PC-9 (cell line): ENCODE measurements at regions not wholly inside any gene's neighbourhood (a gene's known extent, or its start where the extent isn't known, plus 50 kb on each side); places are given as distances from the start of the nearest gene placed in this dataset.

Source experiments
- BruUV-seq: library from RNA; stranded (reverse); fragments of 400-500 nt; replicated peaks from 2 replicates; lab custom pipeline; 2021; lab: Mats Ljungman, UMichigan
- CTCF ChIA-PET: fragments of 300-600 bp; sonication (Branson Sonifier 250); formaldehyde crosslinking; loops from one replicate; lab custom pipeline; 2022; ENCODE audit warnings: antibody characterized with exemption; lab: Charles Lee
- POLR2A ChIA-PET: fragments of 300-600 bp; sonication (Branson Sonifier 250); formaldehyde crosslinking; loops from one replicate; lab custom pipeline; 2022; ENCODE audit warnings: antibody characterized with exemption; ENCODE audit not compliant: unreplicated experiment; lab: Charles Lee
- DNase-seq, 2 experiments: peaks; one replicate each; pipeline versions ENCODE4 v3.0.0 to v3.0.0-alpha.2; 2015 to 2022; ENCODE audit warnings: mixed read lengths in 1 of 2
- H2AFZ ChIP-seq: fragments of 200-600 bp; sonication (generic); 2 replicates; pipeline ENCODE4 v1.8.1; 2017; ENCODE audit warnings: antibody characterized with exemption
- H3F3A ChIP-seq: fragments of 200-600 bp; sonication (generic); 2 replicates; pipeline ENCODE4 v1.8.1; 2017; ENCODE audit warnings: antibody characterized with exemption, mild to moderate bottlenecking, low read depth; ENCODE audit not compliant: insufficient read depth
- H3K27ac ChIP-seq: fragments of 200-600 bp; sonication (generic); 2 replicates; pipeline ENCODE4 v1.6.1; 2016; ENCODE audit warnings: mixed run types
- H3K27me3 ChIP-seq: fragments of 200-600 bp; sonication (generic); 2 replicates; pipeline ENCODE4 v1.6.1; 2016; ENCODE audit warnings: low read depth, mixed run types; ENCODE audit not compliant: insufficient read depth
- H3K36me3 ChIP-seq: fragments of 200-600 bp; sonication (generic); 2 replicates; pipeline ENCODE4 v1.6.1; 2016; ENCODE audit warnings: low read depth, mixed run types
- H3K4me1 ChIP-seq: fragments of 200-600 bp; sonication (generic); replicated peaks from 2 replicates; pipeline ENCODE4 v1.6.1; 2016; ENCODE audit warnings: mixed run types; ENCODE audit not compliant: insufficient read depth
- H3K4me2 ChIP-seq: fragments of 200-600 bp; sonication (generic); 2 replicates; pipeline ENCODE4 v1.6.1; 2017; ENCODE audit warnings: mixed run types
- H3K4me3 ChIP-seq: fragments of 200-600 bp; sonication (generic); 2 replicates; pipeline ENCODE4 v1.6.1; 2016; ENCODE audit warnings: mixed run types
- H3K79me2 ChIP-seq: fragments of 200-600 bp; sonication (generic); 2 replicates; pipeline ENCODE4 v1.6.1; 2017; ENCODE audit warnings: low read depth, mixed run types
- H3K9me2 ChIP-seq: fragments of 200-600 bp; sonication (generic); 2 replicates; pipeline ENCODE4 v1.8.1; 2017; ENCODE audit warnings: mild to moderate bottlenecking; ENCODE audit not compliant: insufficient read depth
- H3K9me3 ChIP-seq: fragments of 200-600 bp; sonication (generic); 2 replicates; pipeline ENCODE4 v1.8.1; 2016; ENCODE audit warnings: low read depth; ENCODE audit not compliant: insufficient read depth
- H4K20me1 ChIP-seq: fragments of 200-600 bp; sonication (generic); 2 replicates; pipeline ENCODE4 v1.8.1; 2017; ENCODE audit not compliant: insufficient read depth
- EZH2 ChIP-seq: fragments of 200-600 bp; sonication (generic); IDR thresholded peaks from 2 replicates; pipeline ENCODE4 v1.8.0; 2017; ENCODE audit warnings: antibody characterized with exemption, low read depth
- intact Hi-C: fragments of 100-400 bp; cut with micrococcal nuclease; formaldehyde crosslinking; loops from one replicate; pipeline ENCODE4 v1.10.0; 2022; ENCODE audit not compliant: unreplicated experiment
- TF ChIP-seq, protein P1 (sequence below): fragments of 200-600 bp; sonication (generic); conservative IDR thresholded peaks from 2 replicates; pipeline ENCODE4 v1.6.1; 2017; ENCODE audit warnings: mixed run types, antibody characterized with exemption, mild to moderate bottlenecking, moderate library complexity

DNA sequence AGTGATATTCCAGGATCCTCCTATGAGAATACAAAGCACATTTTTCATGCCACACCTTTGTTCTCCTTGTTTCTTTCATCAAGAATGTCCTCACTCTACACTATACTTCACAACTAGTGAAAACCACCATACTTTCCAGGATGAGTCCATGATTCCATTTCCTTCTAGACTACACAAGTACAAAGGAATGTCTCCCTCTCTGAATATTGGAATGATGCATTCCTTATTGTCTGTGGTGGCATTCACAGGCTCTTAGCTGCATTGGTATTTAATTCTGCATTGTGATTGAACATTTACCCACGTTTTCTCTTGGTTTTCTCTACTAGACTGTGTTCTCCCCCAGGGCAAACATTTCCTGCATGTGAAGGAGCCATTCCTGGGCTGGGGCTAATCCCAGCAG, 217.5 kb downstream of the RAP2B start:
- Histone ChIP-seq H3K4me3 (no peak overlapping the region), H3K79me2 (no peaks in the 10 kb centered on the region), H3K4me2 (no peak overlapping the region), H3F3A (no peaks in the 10 kb centered on the region), H4K20me1 (no peaks in the 10 kb centered on the region), H3K36me3 (no peaks in the 10 kb centered on the region), H3K4me1 (no peaks in the 10 kb centered on the region), H3K27me3 (no peaks in the 10 kb centered on the region), H3K9me2 (no peaks in the 10 kb centered on the region), H3K27ac (no peak overlapping the region), H3K9me3 (no peaks in the 10 kb centered on the region), H2AFZ (no peak overlapping the region)
- ChIA-PET CTCF (no interaction called here), POLR2A (no interaction called here)
- no peak for DNase-seq
- BruUV-seq, result no TSS peak
- no peak for TF ChIP-seq EZH2
- TF ChIP-seq, protein P1, sequence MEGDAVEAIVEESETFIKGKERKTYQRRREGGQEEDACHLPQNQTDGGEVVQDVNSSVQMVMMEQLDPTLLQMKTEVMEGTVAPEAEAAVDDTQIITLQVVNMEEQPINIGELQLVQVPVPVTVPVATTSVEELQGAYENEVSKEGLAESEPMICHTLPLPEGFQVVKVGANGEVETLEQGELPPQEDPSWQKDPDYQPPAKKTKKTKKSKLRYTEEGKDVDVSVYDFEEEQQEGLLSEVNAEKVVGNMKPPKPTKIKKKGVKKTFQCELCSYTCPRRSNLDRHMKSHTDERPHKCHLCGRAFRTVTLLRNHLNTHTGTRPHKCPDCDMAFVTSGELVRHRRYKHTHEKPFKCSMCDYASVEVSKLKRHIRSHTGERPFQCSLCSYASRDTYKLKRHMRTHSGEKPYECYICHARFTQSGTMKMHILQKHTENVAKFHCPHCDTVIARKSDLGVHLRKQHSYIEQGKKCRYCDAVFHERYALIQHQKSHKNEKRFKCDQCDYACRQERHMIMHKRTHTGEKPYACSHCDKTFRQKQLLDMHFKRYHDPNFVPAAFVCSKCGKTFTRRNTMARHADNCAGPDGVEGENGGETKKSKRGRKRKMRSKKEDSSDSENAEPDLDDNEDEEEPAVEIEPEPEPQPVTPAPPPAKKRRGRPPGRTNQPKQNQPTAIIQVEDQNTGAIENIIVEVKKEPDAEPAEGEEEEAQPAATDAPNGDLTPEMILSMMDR, result no peak
- intact Hi-C loops, result no loop called here

DNA sequence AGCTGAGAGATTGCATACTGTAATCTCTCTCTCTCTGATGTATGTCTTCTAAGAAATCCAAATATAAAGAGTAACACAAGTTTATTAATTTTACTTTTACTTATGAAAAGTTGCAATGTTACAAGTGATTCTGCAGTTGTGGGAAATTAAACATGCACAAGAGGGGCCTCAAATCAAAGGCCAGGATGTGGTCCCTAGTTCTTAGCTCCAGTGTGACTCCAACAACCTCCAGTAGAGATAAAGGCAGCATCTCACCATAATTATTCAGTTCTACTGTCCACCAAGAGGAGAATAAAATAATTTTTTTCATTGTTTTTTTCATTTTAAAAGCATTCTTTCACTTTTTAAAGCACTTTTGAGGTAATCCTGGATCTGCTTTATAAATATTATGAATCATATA, 223.3 kb downstream of the RAP2B start:
- CTCF ChIA-PET, result no interaction called here
- peak overlapping the region; percentile 44; the same call in 1 of the 2 replicates for H2AFZ ChIP-seq

DNA sequence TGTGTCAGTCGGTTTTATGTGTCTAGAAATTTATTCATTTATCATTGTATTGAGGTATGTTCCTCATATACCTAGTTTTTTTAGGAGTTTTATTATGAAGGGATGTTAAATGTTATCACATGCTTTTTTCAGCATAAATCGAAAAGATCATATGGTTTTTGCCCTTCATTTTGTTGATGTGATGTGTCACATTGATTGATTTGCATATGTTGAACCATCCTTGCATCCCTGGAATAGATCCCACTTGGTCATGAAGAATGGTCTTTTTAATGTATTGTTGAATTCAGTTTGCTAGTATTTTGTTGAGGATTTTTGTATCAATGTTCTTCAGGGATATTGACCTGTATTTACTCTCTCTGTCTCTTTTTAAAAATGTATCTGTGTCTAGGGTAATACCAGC, 230.3 kb downstream of the RAP2B start:
- no TSS peak for BruUV-seq
- DNase-seq, result no peak
- ChIA-PET CTCF (no interaction called here), POLR2A (no interaction called here)
- no peak for TF ChIP-seq EZH2
- TF ChIP-seq, protein P1, result no peak
- peaks cover 4% of the 10 kb centered on the region; the same call in 1 of the 2 replicates for H3K9me3 ChIP-seq
- no peak overlapping the region for H3K27ac ChIP-seq
- H3K4me3 ChIP-seq, result no peak overlapping the region
- no peaks in the 10 kb centered on the region for H3F3A ChIP-seq
- H3K9me2 ChIP-seq, result no peaks in the 10 kb centered on the region
- no peaks in the 10 kb centered on the region for H3K79me2 ChIP-seq
- no peak overlapping the region for H2AFZ ChIP-seq
- intact Hi-C loops, result no loop called here
- no peaks in the 10 kb centered on the region for H3K27me3 ChIP-seq
- H3K4me1 ChIP-seq, result no peaks in the 10 kb centered on the region
- no peaks in the 10 kb centered on the region for H3K36me3 ChIP-seq
- H4K20me1 ChIP-seq, result no peaks in the 10 kb centered on the region
- no peak overlapping the region for H3K4me2 ChIP-seq

More for the DNA sequence above, 223.3 kb downstream of the RAP2B start:
- Histone ChIP-seq H3K9me2 (no peaks in the 10 kb centered on the region; the same call in 1 of the 2 replicates), H3K79me2 (no peaks in the 10 kb centered on the region), H3K36me3 (no peaks in the 10 kb centered on the region), H3K27me3 (no peaks in the 10 kb centered on the region), H3K27ac (no peak overlapping the region), H3K4me1 (no peaks in the 10 kb centered on the region), H3F3A (no peaks in the 10 kb centered on the region), H4K20me1 (no peaks in the 10 kb centered on the region), H3K4me3 (no peak overlapping the region), H3K4me2 (no peak overlapping the region), H3K9me3 (no peaks in the 10 kb centered on the region)
- intact Hi-C loops, result no loop called here
- TF ChIP-seq, protein P1, result no peak
- TF ChIP-seq EZH2, result no peak
- POLR2A ChIA-PET, result no interaction called here
- no TSS peak for BruUV-seq
- DNase-seq, result no peak
